HFF-Myc (cell line): ENCODE measurements at regions not wholly inside any gene's neighbourhood (a gene's known extent, or its start where the extent isn't known, plus 50 kb on each side); places are given as distances from the start of the nearest gene placed in this dataset.

Source experiments
- DNase-seq: peaks from one replicate; pipeline ENCODE4 v3.0.0-alpha.2; 2011; ENCODE audit warnings: low read depth; ENCODE audit errors: extremely low read depth
- H3K4me3 ChIP-seq: replicated peaks from 2 replicates; pipeline ENCODE4 v1.5.1; 2011; ENCODE audit warnings: low read depth, mild to moderate bottlenecking, control low read depth, low read length
- TF ChIP-seq, protein P1 (sequence below): IDR thresholded peaks from 2 replicates; pipeline ENCODE4 v1.5.1; 2012; ENCODE audit warnings: mild to moderate bottlenecking, low read depth, low read length, control low read depth; ENCODE audit errors: missing control alignments

DNA sequence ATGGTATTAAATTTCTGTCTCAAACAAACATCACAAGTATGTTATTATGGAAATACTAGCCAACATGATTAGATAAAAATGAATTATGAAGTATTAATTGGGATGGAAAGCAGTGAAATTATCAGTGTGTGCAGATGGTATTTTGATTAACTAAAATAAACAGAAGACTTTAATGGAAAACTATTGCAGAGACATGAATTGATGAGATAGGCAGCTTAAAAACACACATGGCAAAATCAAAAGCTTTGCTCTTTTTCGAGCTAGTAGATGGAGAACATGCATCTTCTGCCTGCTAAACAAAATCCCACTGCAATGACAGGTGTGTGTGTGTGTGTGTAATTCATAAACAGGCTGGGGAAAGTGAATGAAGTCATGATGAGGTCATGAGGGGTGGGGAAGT lies 426.2 kb downstream of the MTRR start:
- no peak for DNase-seq
- TF ChIP-seq, protein P1, sequence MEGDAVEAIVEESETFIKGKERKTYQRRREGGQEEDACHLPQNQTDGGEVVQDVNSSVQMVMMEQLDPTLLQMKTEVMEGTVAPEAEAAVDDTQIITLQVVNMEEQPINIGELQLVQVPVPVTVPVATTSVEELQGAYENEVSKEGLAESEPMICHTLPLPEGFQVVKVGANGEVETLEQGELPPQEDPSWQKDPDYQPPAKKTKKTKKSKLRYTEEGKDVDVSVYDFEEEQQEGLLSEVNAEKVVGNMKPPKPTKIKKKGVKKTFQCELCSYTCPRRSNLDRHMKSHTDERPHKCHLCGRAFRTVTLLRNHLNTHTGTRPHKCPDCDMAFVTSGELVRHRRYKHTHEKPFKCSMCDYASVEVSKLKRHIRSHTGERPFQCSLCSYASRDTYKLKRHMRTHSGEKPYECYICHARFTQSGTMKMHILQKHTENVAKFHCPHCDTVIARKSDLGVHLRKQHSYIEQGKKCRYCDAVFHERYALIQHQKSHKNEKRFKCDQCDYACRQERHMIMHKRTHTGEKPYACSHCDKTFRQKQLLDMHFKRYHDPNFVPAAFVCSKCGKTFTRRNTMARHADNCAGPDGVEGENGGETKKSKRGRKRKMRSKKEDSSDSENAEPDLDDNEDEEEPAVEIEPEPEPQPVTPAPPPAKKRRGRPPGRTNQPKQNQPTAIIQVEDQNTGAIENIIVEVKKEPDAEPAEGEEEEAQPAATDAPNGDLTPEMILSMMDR, result no peak
- H3K4me3 ChIP-seq, result no peak overlapping the region

DNA sequence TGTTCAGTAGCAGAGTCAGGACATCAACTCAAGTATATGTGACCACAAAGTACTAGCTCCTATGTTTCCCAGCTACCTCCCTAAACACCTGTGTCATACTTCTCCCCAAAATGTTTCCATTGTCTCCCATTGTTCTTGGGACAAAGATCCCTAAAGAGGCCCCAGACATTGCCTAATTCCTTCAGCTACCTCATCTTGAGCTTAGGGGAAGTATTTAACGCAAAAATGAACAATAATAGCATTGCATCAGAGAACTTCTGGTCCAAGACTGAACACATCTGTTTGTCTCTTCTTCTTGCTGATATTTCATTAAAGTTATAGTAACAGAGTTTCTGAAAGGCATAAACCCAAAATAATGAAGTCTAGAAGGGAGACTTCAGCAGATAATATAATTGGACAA lies 430.8 kb downstream of the MTRR start:
- no peak overlapping the region for H3K4me3 ChIP-seq
- TF ChIP-seq, protein P1, result no peak
- DNase-seq, result no peak

DNA sequence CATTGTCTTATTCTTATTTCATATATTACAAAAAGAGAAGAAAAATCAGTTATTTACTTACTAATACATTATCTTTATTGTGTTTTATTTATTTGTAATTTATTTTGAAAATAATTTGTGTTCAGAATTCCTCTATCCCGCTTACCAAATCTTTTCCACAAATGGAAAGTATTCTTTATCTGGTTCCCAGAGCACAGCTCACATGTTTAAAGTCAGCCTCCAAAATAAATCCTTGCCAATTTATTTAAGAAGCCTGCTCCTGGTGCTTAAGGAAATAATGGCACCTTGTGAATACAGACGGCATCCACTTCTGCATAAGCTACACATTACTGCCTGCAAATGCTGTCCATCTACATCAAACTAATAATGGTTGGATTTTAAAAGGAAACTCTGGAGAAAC lies 435.4 kb downstream of the MTRR start:
- H3K4me3 ChIP-seq, result no peak overlapping the region
- TF ChIP-seq, protein P1, result no peak
- no peak for DNase-seq

DNA sequence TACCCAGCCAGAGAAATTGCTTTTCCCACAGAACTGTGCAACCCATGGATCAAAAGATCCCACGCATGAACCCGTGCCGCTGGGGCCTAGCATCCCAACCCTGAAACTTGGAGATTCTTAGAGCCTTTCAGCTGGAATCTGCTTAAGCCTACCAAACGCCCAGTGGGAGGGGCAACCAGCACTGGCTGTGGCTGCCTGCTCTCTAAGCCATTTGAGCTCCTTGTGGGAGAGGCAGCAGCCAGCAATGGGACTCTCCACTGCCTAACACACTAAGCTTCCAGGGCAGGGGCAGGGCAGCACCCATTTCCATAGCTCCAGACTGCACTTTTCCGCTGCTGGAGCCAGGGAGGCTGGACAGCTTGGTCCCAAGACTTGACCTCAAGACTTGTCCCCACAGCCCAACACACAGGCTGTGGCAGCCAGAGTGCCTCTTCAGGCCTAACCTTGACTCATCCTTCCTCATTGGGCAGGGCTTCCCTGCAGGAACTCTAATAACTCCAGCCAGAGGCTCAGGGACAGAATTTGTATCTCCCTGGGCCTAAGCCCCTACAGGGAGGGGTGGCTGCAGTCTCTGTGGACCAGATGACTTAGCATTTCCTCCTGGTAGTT lies 437.4 kb downstream of the MTRR start:
- TF ChIP-seq, protein P1, result no peak
- H3K4me3 ChIP-seq, result no peak overlapping the region
- no peak for DNase-seq

DNA sequence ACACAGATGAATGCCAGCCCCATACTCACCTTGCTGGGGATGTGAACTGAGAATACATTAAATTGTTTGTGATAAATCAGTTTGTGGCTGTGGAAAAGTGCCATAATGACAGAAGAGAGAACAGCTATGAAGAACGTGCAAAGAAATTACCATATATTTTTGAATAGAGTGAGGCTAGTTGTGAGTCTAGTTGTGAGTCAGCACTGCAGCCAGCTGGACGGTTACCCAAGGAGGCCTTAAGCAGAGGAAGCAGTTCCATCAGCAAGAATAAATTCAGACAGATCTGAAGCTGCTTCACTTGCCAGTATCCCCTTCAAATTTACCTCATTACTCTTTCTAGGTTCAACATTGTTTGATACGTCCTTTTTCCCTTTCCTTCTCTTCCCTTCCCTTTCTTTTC lies 446.0 kb downstream of the MTRR start:
- TF ChIP-seq, protein P1, result no peak
- no peak for DNase-seq
- H3K4me3 ChIP-seq, result no peak overlapping the region

DNA sequence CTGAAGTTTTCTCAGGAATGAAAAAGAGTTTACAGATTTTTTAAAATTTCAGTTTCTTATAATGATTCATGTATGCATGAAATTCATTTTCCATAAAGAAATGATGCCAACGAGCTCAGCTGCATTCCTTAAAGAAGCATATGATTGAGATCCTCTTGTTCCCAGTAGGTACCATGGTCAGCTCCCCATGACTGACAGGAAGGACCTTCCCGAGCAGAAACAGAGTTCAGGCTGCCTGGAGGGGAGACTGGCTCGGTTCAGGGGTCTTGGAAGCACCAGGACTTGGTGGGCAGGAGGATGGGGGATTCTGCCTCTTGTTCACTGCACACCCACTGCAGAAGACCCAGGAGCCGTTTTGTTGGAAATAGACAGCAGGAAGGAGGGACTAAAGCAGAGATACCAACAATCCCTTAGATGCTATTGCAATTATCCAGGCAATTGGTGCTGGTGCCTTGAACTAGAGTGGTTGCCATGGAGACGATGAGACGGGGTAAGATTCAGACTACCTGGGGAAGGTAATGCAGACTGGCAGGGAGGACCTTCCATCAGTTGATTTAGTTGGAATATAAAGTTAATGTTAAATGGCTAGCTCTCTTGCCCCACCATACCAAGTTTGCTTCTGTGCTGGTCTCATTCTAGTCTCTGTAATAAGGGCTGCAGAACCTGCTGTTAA lies 447.8 kb downstream of the MTRR start:
- no peak overlapping the region for H3K4me3 ChIP-seq
- TF ChIP-seq, protein P1, result no peak
- DNase-seq, result no peak

DNA sequence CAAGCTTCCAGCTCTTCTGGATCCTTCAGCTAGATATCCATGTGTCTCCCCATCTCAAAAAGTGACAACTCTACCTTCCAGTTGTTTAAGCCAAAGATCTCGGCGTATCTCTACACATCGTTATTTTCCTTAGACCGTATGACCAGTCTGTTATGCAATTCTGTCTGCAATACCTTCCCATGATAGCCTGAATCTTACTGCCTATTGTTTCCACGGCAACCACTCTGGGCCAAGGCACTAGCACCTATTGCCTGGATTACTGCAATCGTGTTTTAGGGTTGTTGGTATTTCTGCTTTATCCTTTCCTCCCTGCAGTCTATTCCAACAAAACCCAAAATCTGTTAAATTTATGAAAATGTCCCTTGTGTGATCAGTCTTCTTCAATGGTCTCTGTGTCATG lies 448.4 kb downstream of the MTRR start:
- no peak overlapping the region for H3K4me3 ChIP-seq
- TF ChIP-seq, protein P1, result no peak
- no peak for DNase-seq
